COLO829 (cell line): ENCODE measurements at regions not wholly inside any gene's neighbourhood (a gene's known extent, or its start where the extent isn't known, plus 50 kb on each side); places are given as distances from the start of the nearest gene placed in this dataset.

Experiments used
- DNase-seq: peaks from one replicate; pipeline ENCODE4 v3.0.0; 2012; ENCODE audit warnings: low spot score

GRCh38 chr7:32428546-32428945 lies 61.6 kb downstream of the LSM5 start:
- DNase-seq, result no peak

DNA sequence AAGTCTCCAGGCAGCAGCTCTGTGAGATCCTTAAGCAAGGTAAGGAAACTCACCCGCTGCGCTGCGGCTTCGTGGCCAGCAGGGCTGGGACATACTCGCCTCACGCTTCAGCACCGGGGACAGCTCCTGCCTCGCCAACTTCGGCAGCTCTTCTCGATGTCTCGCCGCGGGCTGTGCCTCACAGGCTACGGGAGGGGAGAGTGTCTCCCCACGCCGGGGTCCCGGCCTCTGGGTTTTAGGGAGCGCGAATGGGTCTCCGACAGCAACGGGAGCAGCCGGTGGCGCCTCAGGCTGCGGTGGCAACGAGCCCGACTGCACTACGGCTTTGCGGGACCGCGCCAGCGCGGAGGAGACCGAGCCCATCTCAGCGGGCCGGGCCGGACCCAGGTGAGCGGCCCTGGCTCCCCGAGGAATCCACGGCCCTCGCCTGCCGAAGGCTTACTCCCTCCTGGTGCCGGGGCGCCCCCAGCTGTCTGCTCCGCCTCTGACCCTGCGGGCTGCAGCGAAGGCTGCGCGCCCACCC lies 62.4 kb downstream of the LSM5 start:
- peak; percentile 79 for DNase-seq

GRCh38 chr7:32416846-32417245 lies 73.3 kb downstream of the LSM5 start:
- no peak for DNase-seq

GRCh38 chr7:32415936-32416335 lies 74.2 kb downstream of the LSM5 start:
- DNase-seq, result no peak

DNA sequence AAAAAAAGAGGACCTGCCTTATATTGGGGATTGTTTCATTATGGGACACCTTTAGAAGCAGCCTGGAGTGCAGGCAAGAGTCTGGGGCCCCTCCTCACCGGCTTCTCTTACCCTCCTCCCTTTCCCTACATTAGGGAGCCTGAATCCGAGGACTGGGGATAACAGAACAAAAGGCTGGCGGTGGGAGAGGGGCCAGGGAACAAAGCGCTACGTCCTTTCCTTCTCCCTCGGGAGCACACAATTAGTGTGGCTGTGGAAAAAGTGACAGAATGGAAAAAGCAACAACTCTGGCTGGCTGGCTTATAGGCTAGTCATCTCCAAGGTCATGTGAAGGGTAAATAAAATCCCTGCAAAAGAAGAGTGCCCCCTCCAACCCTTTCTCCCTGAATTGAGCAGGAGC lies 74.7 kb downstream of the LSM5 start:
- DNase-seq, result no peak

DNA sequence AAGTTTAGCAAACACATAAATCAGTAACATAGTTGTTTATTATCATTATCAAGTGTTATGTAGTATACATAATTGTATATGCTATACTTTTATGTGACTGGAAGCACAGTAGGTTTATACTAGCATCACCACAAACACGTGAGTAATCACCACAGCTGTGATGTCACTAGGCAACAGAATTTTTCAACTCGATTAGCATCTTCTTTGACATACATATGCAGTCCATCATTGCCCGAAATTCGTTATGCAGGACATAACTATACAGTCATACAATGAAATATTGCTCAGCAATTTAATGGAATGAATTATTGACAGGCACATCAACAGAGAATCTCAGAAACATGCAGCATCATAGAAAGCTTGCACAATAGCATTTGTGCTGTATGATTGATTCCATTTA lies 77.7 kb downstream of the LSM5 start:
- DNase-seq, result no peak

GRCh38 chr7:32410545-32410944 lies 79.6 kb downstream of the LSM5 start:
- DNase-seq, result no peak

- no peak for DNase-seq
Measured at GRCh38 chr7:32406386-32406785, 83.8 kb downstream of the LSM5 start.

GRCh38 chr7:32403463-32404229 lies 86.5 kb downstream of the LSM5 start:
- DNase-seq, result no peak

GRCh38 chr7:32400676-32401075 lies 89.5 kb downstream of the LSM5 start:
- DNase-seq, result no peak

- DNase-seq, result no peak
Measured at GRCh38 chr7:32399311-32399710, 90.9 kb downstream of the LSM5 start.

GRCh38 chr7:32395168-32395567 lies 95.0 kb downstream of the LSM5 start:
- DNase-seq, result no peak

DNA sequence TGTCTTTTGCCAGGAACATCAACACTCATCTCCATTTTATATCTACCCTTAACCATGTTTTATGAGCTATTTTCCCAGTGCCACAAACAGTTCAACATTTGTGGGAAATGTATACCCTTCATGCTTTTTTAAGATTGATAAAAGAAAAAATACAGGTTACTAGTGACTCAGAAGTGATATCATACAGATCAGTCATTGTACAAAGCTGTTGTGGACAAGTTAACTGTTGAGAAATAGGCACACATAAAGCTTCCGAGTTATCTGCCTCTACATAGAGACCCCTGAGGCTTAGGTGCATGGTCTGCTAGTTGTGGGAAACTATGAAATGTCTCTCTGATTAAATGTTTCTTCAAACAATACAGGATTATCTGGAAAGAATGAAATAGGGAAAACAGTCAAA lies 96.3 kb downstream of the LSM5 start:
- DNase-seq, result no peak

GRCh38 chr7:32390210-32390609 lies 100.0 kb downstream of the LSM5 start:
- DNase-seq, result no peak

DNA sequence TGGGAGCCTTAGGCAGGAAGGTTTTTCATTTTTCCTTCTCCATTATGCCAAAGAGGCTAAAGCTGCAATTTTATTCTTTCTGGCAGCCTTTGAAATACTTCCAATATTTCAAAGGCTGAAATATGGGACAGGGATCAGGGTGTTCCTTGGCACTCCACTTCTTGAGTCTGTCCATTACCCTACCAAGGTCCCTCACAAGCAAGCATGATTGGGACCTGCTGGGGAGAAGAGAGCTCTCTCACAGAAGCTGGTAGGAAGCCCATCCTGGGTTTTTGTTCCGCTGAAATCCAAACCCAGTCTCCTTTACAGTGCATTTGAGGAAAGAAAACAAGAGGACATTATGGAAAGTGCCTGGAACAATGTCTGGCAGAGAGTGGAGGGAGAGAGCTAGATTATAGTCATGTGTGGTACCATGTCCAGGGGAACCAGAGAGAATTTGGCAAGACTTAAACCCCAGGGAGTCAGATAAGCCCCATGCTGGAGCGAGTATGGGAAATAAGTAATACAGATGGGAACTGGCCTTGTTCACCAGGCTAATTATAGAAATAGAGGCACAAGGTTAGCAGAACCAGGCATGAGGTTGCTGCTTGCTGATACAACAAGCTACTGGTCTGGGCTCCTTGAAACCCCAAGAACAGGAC lies 104.7 kb downstream of the LSM5 start:
- no peak for DNase-seq

- DNase-seq, result no peak
Measured at GRCh38 chr7:32381024-32381601, 109.1 kb downstream of the LSM5 start.

DNA sequence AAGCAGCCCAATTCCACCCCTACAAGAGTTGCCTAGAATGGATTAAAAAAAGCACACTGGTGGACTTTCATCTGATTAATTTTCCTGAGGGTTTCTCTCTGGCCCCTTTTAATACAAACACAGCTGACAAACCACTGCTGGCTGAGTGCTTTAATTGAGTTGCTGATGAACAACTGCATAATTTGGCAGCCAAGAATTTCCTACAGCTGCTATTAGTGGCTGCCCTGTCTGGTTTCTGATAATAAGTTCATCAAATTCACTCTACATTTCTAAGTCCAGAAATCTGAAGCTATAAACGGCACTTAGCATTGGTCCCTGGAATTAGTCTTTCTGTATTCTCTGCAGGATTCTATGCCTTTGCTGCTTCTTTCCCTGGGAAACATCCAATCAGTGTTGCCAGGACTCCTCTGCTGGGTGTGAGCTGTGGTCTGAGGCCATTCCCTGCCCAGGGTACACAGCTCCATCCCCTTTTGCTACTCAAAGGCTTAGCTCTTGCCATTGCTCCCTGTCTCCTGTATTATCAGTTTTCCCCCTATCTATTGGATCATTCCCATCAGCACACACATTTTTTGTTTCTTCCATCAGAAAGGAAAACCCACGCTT lies 110.6 kb downstream of the LSM5 start:
- no peak for DNase-seq

GRCh38 chr7:32378988-32379387 lies 111.2 kb downstream of the LSM5 start:
- no peak for DNase-seq

DNA sequence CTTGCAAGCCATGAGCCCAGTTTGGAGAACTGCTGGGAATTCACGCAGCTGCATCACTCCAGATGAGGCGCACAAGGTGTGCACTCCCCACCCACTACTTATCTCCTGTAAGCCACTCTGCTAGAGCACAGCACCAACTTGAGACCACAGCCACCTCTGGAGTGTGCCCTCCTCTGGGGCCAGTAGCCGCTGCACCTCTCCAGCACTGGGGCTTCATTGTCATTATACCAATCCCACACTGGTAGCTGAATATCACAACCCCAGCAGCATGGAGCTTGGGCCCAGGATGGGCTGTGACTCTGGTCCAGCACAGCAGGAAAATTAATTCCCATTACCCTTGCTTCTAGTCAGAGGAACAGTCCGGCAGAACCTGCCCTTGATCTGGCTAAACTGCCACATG lies 125.6 kb downstream of the LSM5 start:
- DNase-seq, result no peak

GRCh38 chr7:32360127-32360526 lies 130.1 kb downstream of the LSM5 start:
- no peak for DNase-seq

DNA sequence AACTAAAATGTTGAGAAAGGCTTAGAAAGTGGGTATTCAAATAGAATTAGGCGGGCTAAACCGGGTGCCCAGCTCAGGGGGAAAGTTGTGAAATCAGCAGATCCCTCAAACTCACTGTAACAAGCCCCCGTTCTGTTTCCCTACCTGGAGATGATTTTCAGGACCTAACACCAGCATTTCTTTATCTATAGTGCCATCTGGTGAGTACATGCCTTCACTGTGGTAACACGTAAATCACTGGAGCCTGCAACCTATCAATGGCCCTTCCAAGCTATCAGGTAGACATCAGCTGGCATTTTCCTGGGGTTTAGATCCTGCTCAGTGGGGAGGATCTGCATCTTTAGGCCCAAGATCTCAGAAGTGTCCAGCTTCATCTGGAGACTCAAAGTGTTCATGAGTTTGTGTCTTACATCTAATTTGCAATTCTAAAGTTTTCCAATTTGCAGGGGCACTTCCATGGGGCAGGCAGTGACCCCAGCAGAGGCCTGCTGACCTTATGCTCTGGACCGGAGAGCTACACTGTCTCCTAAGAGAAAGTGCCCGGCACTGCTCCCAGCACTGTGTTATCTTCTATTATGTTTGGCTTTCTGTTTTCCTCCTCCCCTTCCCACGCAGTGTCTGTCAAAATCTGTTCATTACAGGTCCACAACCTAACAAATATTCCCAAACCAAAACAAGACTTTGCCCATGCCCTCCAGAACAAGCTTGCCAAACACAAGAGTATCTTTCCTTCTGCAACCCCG lies 132.5 kb downstream of the LSM5 start:
- no peak for DNase-seq

DNA sequence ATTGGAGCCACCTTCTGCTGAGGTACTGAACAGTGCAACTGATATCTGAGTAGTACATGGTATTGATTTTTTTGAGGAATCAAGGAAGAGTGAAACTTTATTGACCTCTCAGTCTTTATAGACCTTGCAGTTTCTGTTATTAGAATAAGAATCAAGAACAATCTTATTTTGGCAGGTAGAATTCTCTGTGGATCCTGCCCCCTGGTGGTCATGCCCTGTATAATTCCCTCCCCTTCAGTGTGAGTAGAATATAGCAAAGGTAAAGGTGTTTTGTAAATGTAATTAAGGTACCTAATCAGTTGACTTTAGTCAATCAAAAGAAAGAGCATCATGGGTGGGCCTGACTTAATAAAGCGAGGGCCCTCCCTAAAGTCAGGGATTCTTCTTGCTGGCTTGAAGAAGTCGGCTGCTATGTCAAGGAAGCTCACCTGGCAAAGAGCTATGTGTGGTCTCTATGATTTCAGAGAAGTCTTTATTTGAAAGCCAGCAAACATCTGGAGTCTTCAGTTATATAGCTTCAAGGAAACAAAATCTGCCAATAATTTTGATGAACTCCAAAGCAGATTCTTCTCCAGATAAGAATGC lies 142.8 kb downstream of the LSM5 start:
- peak; percentile 19 for DNase-seq
